Colonic mucosa (tissue), 4 donors: ENCODE measurements at regions not wholly inside any gene's neighbourhood (a gene's known extent, or its start where the extent isn't known, plus 50 kb on each side); places are given as distances from the start of the nearest gene placed in this dataset.

Experiments used
- DNase-seq: peaks from one replicate; pipeline ENCODE4 v3.0.0-alpha.2; 2020
- H3K27ac ChIP-seq: fragments of 200-600 bp; one replicate; pipeline ENCODE4 v1.8.0; 2021
- H3K27me3 ChIP-seq: fragments of 200-600 bp; one replicate; pipeline ENCODE4 v1.8.0; 2021
- H3K36me3 ChIP-seq: fragments of 200-600 bp; one replicate; pipeline ENCODE4 v1.8.0; 2021
- H3K4me1 ChIP-seq: fragments of 200-600 bp; one replicate; pipeline ENCODE4 v1.8.0; 2021; ENCODE audit warnings: mild to moderate bottlenecking
- H3K4me3 ChIP-seq: fragments of 200-600 bp; one replicate; pipeline ENCODE4 v1.8.0; 2021
- H3K9ac ChIP-seq, 2 donors: one replicate each; pipeline ENCODE4 v1.7.0; 2013; ENCODE audit warnings: control low read depth in 2 of 2, low read depth in 2 of 2, low read length in 2 of 2
- H3K9me3 ChIP-seq: fragments of 200-600 bp; one replicate; pipeline ENCODE4 v1.8.0; 2021
- CTCF ChIP-seq: fragments of 200-600 bp; IDR thresholded peaks from one replicate; pipeline ENCODE4 v1.8.0; 2022; ENCODE audit warnings: antibody characterized with exemption, mild to moderate bottlenecking
- intact Hi-C: fragments of 100-400 bp; cut with DNase I; formaldehyde crosslinking; loops from one replicate; pipeline ENCODE4 v1.14.1; 2022
- donor health status: healthy.
- donor health status: DM: no; HTN: no; CAD: no.
- donor health status: DM: no; HTN: no; CAD: no.

- H3K27me3 ChIP-seq = no peaks in the 10 kb centered on the region
- no peaks in the 10 kb centered on the region for H3K36me3 ChIP-seq
- H3K4me3 ChIP-seq = no peak overlapping the region
- no peaks in the 10 kb centered on the region for H3K4me1 ChIP-seq
- no peak for TF ChIP-seq CTCF
- no peak for DNase-seq
- no peak overlapping the region for H3K9ac ChIP-seq
- no peaks in the 10 kb centered on the region for H3K9me3 ChIP-seq
- intact Hi-C loops = no loop called here
- H3K27ac ChIP-seq = no peak overlapping the region
Observed at GRCh38 chr9:118586978-118587377, 782.3 kb downstream of the BRINP1 start.

GRCh38 chr9:118594428-118594827 lies 774.8 kb downstream of the BRINP1 start:
- H3K4me3 ChIP-seq = no peak overlapping the region
- intact Hi-C loops = no loop called here

GRCh38 chr9:118595719-118596305 lies 773.4 kb downstream of the BRINP1 start:
- H3K4me1 ChIP-seq = no peaks in the 10 kb centered on the region
- no peak overlapping the region for H3K9ac ChIP-seq
- no peaks in the 10 kb centered on the region for H3K27me3 ChIP-seq
- no peaks in the 10 kb centered on the region for H3K36me3 ChIP-seq
- intact Hi-C loops = no loop called here
- no peaks in the 10 kb centered on the region for H3K9me3 ChIP-seq
- no peak overlapping the region for H3K4me3 ChIP-seq
- H3K27ac ChIP-seq = no peak overlapping the region
- DNase-seq = no peak
- no peak for TF ChIP-seq CTCF

More at GRCh38 chr9:118594428-118594827, 774.8 kb downstream of the BRINP1 start:
- H3K27me3 ChIP-seq = no peaks in the 10 kb centered on the region
- H3K36me3 ChIP-seq = no peaks in the 10 kb centered on the region
- no peak overlapping the region for H3K27ac ChIP-seq
- no peak overlapping the region for H3K9ac ChIP-seq
- H3K4me1 ChIP-seq = no peaks in the 10 kb centered on the region
- H3K9me3 ChIP-seq = no peaks in the 10 kb centered on the region
- TF ChIP-seq CTCF = no peak
- no peak for DNase-seq

GRCh38 chr9:118596374-118597015 lies 772.7 kb downstream of the BRINP1 start:
- no peak for DNase-seq
- H3K27me3 ChIP-seq = no peaks in the 10 kb centered on the region
- no peak overlapping the region for H3K9ac ChIP-seq
- no peaks in the 10 kb centered on the region for H3K36me3 ChIP-seq
- H3K27ac ChIP-seq = no peak overlapping the region
- intact Hi-C loops = no loop called here
- TF ChIP-seq CTCF = no peak
- H3K4me3 ChIP-seq = no peak overlapping the region
- H3K9me3 ChIP-seq = no peaks in the 10 kb centered on the region
- no peaks in the 10 kb centered on the region for H3K4me1 ChIP-seq

- intact Hi-C loops = no loop called here
- H3K27me3 ChIP-seq = no peaks in the 10 kb centered on the region
- DNase-seq = no peak
- no peaks in the 10 kb centered on the region for H3K9me3 ChIP-seq
- no peak overlapping the region for H3K9ac ChIP-seq
- no peak overlapping the region for H3K27ac ChIP-seq
- H3K4me3 ChIP-seq = no peak overlapping the region
- no peak for TF ChIP-seq CTCF
- H3K4me1 ChIP-seq = no peaks in the 10 kb centered on the region
- no peaks in the 10 kb centered on the region for H3K36me3 ChIP-seq
Observed at GRCh38 chr9:118606668-118607067, 762.6 kb downstream of the BRINP1 start.
